NB4 (cell line): ENCODE measurements at regions not wholly inside any gene's neighbourhood (a gene's known extent, or its start where the extent isn't known, plus 50 kb on each side); places are given as distances from the start of the nearest gene placed in this dataset.

Source experiments
- MAX ChIP-seq: IDR thresholded peaks from 2 replicates; pipeline ENCODE4 v1.6.1; 2011; ENCODE audit warnings: low read depth, low read length
- MYC ChIP-seq: IDR thresholded peaks from 2 replicates; pipeline ENCODE4 v1.6.1; 2011; ENCODE audit warnings: low read depth, low read length
- POLR2A ChIP-seq: IDR thresholded peaks from 2 replicates; pipeline ENCODE4 v1.6.1; 2011; ENCODE audit warnings: mild to moderate bottlenecking; ENCODE audit not compliant: insufficient read length; ENCODE audit errors: extremely low read depth
- TF ChIP-seq, protein P1 (sequence below): IDR thresholded peaks from one replicate; pipeline ENCODE4 v1.5.1; 2012; ENCODE audit warnings: low read depth, low read length

GRCh38 chr1:73617145-73617544 lies 580.8 kb downstream of the LRRIQ3 start:
- TF ChIP-seq POLR2A (no peak), MAX (no peak), MYC (no peak)
- TF ChIP-seq, protein P1, sequence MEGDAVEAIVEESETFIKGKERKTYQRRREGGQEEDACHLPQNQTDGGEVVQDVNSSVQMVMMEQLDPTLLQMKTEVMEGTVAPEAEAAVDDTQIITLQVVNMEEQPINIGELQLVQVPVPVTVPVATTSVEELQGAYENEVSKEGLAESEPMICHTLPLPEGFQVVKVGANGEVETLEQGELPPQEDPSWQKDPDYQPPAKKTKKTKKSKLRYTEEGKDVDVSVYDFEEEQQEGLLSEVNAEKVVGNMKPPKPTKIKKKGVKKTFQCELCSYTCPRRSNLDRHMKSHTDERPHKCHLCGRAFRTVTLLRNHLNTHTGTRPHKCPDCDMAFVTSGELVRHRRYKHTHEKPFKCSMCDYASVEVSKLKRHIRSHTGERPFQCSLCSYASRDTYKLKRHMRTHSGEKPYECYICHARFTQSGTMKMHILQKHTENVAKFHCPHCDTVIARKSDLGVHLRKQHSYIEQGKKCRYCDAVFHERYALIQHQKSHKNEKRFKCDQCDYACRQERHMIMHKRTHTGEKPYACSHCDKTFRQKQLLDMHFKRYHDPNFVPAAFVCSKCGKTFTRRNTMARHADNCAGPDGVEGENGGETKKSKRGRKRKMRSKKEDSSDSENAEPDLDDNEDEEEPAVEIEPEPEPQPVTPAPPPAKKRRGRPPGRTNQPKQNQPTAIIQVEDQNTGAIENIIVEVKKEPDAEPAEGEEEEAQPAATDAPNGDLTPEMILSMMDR = no peak
